ENCODE measurements at regions not wholly inside any gene's neighbourhood (a gene's known extent, or its start where the extent isn't known, plus 50 kb on each side); places are given as distances from the start of the nearest gene placed in this dataset.

- TF ChIP-seq EZH2 (IDR thresholded peaks at IDR 0.05) (no peak), CTCF (IDR thresholded peaks at IDR 0.05) (no peak)
These were observed 172.3 kb downstream of the S1PR1 start for GRCh38 chr1:101409102-101409501.

Measured in neural progenitor cell (in vitro differentiated cells).